Upper lobe of right lung (tissue), 1 donor: ENCODE measurements at regions not wholly inside any gene's neighbourhood (a gene's known extent, or its start where the extent isn't known, plus 50 kb on each side); places are given as distances from the start of the nearest gene placed in this dataset.

Experiments used
- ATAC-seq: fragments of 200-7000 bp; cut with Tn5 transposase; one replicate; pipeline ENCODE4 v1.9.1; 2020; ENCODE audit warnings: mild to moderate bottlenecking, moderate library complexity
- DNase-seq: peaks from one replicate; pipeline ENCODE4 v3.0.0-alpha.2; 2020
- H3K27ac ChIP-seq: fragments of 200-600 bp; one replicate; pipeline ENCODE4 v1.8.0; 2022
- H3K27me3 ChIP-seq: fragments of 200-600 bp; one replicate; pipeline ENCODE4 v1.8.0; 2022; ENCODE audit warnings: mild to moderate bottlenecking
- H3K36me3 ChIP-seq: fragments of 200-600 bp; one replicate; pipeline ENCODE4 v1.8.0; 2022
- H3K4me1 ChIP-seq: fragments of 200-600 bp; one replicate; pipeline ENCODE4 v1.8.0; 2022
- H3K4me3 ChIP-seq: fragments of 200-600 bp; one replicate; pipeline ENCODE4 v1.8.0; 2022; ENCODE audit warnings: mild to moderate bottlenecking
- H3K9me3 ChIP-seq: fragments of 200-600 bp; one replicate; pipeline ENCODE4 v1.8.0; 2022
- CTCF ChIP-seq: fragments of 200-600 bp; IDR thresholded peaks from one replicate; pipeline ENCODE4 v1.8.0; 2022; ENCODE audit warnings: antibody characterized with exemption
- intact Hi-C: fragments of 100-400 bp; cut with DNase I; formaldehyde crosslinking; loops from one replicate; pipeline ENCODE4 v1.11.0; 2022
- donor health status: DM: no; HTN: yes; CAD: no; lungs with severe emphysema.

GRCh38 chr9:108377881-108378280 lies 477.9 kb downstream of the ACTL7B start:
- no peak for DNase-seq
- Histone ChIP-seq H3K9me3 (no peaks in the 10 kb centered on the region), H3K27ac (no peak overlapping the region), H3K27me3 (no peaks in the 10 kb centered on the region), H3K4me3 (no peak overlapping the region), H3K4me1 (no peaks in the 10 kb centered on the region), H3K36me3 (no peaks in the 10 kb centered on the region)
- TF ChIP-seq CTCF: no peak
- intact Hi-C loops: no loop called here
- no peak for ATAC-seq

GRCh38 chr9:108377382-108377781 lies 478.4 kb downstream of the ACTL7B start:
- no peak overlapping the region for H3K27ac ChIP-seq
- ATAC-seq (no peak), DNase-seq (no peak)
- no peaks in the 10 kb centered on the region for H3K9me3 ChIP-seq
- H3K36me3 ChIP-seq: no peaks in the 10 kb centered on the region
- TF ChIP-seq CTCF: no peak
- H3K27me3 ChIP-seq: no peaks in the 10 kb centered on the region
- intact Hi-C loops: no loop called here
- no peak overlapping the region for H3K4me3 ChIP-seq
- no peaks in the 10 kb centered on the region for H3K4me1 ChIP-seq

- H3K36me3 ChIP-seq: no peaks in the 10 kb centered on the region
- no peak overlapping the region for H3K27ac ChIP-seq
- H3K9me3 ChIP-seq: no peaks in the 10 kb centered on the region
- no peak overlapping the region for H3K4me3 ChIP-seq
- no peaks in the 10 kb centered on the region for H3K4me1 ChIP-seq
- intact Hi-C loops: no loop called here
- ATAC-seq (peak; percentile 20), DNase-seq (no peak)
- no peak for TF ChIP-seq CTCF
- H3K27me3 ChIP-seq: no peaks in the 10 kb centered on the region
These were observed 479.6 kb downstream of the ACTL7B start for GRCh38 chr9:108376140-108376539.

- Histone ChIP-seq H3K27ac (no peak overlapping the region), H3K4me3 (no peak overlapping the region), H3K36me3 (no peaks in the 10 kb centered on the region), H3K4me1 (no peaks in the 10 kb centered on the region), H3K9me3 (no peaks in the 10 kb centered on the region), H3K27me3 (no peaks in the 10 kb centered on the region)
- DNase-seq (no peak), ATAC-seq (no peak)
- TF ChIP-seq CTCF: no peak
- intact Hi-C loops: no loop called here
These were observed 481.2 kb downstream of the ACTL7B start for GRCh38 chr9:108374626-108375025.

- Histone ChIP-seq H3K27me3 (no peaks in the 10 kb centered on the region), H3K27ac (no peak overlapping the region), H3K4me1 (no peaks in the 10 kb centered on the region), H3K9me3 (no peaks in the 10 kb centered on the region), H3K4me3 (no peak overlapping the region), H3K36me3 (no peaks in the 10 kb centered on the region)
- DNase-seq: no peak
- intact Hi-C loops: no loop called here
- no peak for TF ChIP-seq CTCF
- no peak for ATAC-seq
These were observed 488.6 kb downstream of the ACTL7B start for GRCh38 chr9:108367188-108367587.

GRCh38 chr9:108363311-108363710 lies 492.5 kb downstream of the ACTL7B start:
- H3K4me1 ChIP-seq: no peaks in the 10 kb centered on the region
- H3K27me3 ChIP-seq: no peaks in the 10 kb centered on the region
- intact Hi-C loops: no loop called here
- TF ChIP-seq CTCF: no peak
- no peaks in the 10 kb centered on the region for H3K36me3 ChIP-seq
- H3K9me3 ChIP-seq: no peaks in the 10 kb centered on the region
- no peak overlapping the region for H3K4me3 ChIP-seq
- DNase-seq: no peak
- ATAC-seq: no peak
- H3K27ac ChIP-seq: no peak overlapping the region
